ENCODE measurements at regions not wholly inside any gene's neighbourhood (a gene's known extent, or its start where the extent isn't known, plus 50 kb on each side); places are given as distances from the start of the nearest gene placed in this dataset.

- TF ChIP-seq POLR2A (IDR thresholded peaks at IDR 0.05; ENCODE audit: low read depth, low read length) (no peak), POLR2AphosphoS5 (IDR thresholded peaks at IDR 0.05; ENCODE audit: low read depth, low read length) (no peak), TAF1 (IDR thresholded peaks at IDR 0.05; ENCODE audit: low read depth, low read length) (no peak)
Measured at GRCh38 chr3:74469713-74470112, 144.7 kb downstream of the CNTN3 start.

All from GM12891 (cell line).